HepG2 (cell line): ENCODE measurements at regions not wholly inside any gene's neighbourhood (a gene's known extent, or its start where the extent isn't known, plus 50 kb on each side); places are given as distances from the start of the nearest gene placed in this dataset.
A peak's percentile ranks its signal among the peaks of the same experiment; 100 is the strongest.
"Not testable (repeated sequence)": the region's sequence is repeated elsewhere in the genome, so short reads cannot be mapped to it uniquely, and the experiment has no call there.

Experiments used
- ATAC-seq: fragments of 200-7000 bp; cut with Tn5 transposase; 3 replicates; pipeline ENCODE4 v1.9.1; 2020; ENCODE audit warnings: mild to moderate bottlenecking, moderate library complexity
- BruUV-seq: library from RNA; stranded (reverse); fragments of 400-500 nt; replicated peaks from 2 replicates; lab custom pipeline; 2021; lab: Mats Ljungman, UMichigan
- CTCF ChIA-PET: fragments of 300-600 bp; formaldehyde crosslinking; extraction: SDS; loops from one replicate; lab custom pipeline; 2021; ENCODE audit warnings: low total read pairs, inconsistent platforms, low intra/inter-chr PET ratio; lab: Yijun Ruan, JAX
- POLR2A ChIA-PET: fragments of 350-600 bp; sonication (Branson Sonifier 250); formaldehyde crosslinking; loops from one replicate; lab custom pipeline; 2020; ENCODE audit warnings: antibody characterized with exemption, inconsistent platforms; lab: Yijun Ruan, JAX
- DNase-seq: peaks from one replicate; pipeline ENCODE4 v3.0.0-alpha.2; 2015; ENCODE audit warnings: low spot score
- FAIRE-seq: peaks from 3 replicates; lab custom pipeline; 2011; peaks lifted over from hg19 to GRCh38; lab: Jason Lieb, UNC
- H2AFZ ChIP-seq: one replicate; pipeline ENCODE4 v1.6.1; 2011; ENCODE audit warnings: low read length, inconsistent platforms
- H3K27ac ChIP-seq: fragments of 300-600 bp; 3 replicates; pipeline ENCODE4 v1.8.0; 2011; ENCODE audit warnings: mixed run types, mild to moderate bottlenecking, mixed read lengths, low read length, inconsistent platforms; ENCODE audit not compliant: insufficient read depth; ENCODE audit errors: extremely low read length
- H3K27me3 ChIP-seq, 2 experiments: fragments of 200-600 bp in 1 of 2; 2 replicates in 1 of 2; 3 replicates in 1 of 2; pipeline versions ENCODE4 v1.6.0 to v1.8.0; 2011; ENCODE audit warnings: low read length in 2 of 2, mild to moderate bottlenecking in 2 of 2, moderate library complexity in 2 of 2, inconsistent platforms in 1 of 2; ENCODE audit not compliant: insufficient read depth in 2 of 2, control insufficient read depth in 1 of 2
- H3K36me3 ChIP-seq, 2 experiments: fragments of 200-600 bp in 1 of 2; replicated peaks in 1 of 2; 2 replicates in 1 of 2; 3 replicates in 1 of 2; pipeline versions ENCODE4 v1.5.1 to v1.8.0; 2011; ENCODE audit warnings: low read length in 2 of 2, inconsistent platforms in 1 of 2; ENCODE audit not compliant: insufficient read depth in 2 of 2, control insufficient read depth in 1 of 2
- H3K4me1 ChIP-seq: 2 replicates; pipeline ENCODE4 v1.5.1; 2012; ENCODE audit warnings: low read length, inconsistent platforms; ENCODE audit not compliant: insufficient read depth
- H3K4me2 ChIP-seq: 2 replicates; pipeline ENCODE4 v1.6.0; 2011; ENCODE audit warnings: low read depth, low read length, inconsistent platforms
- H3K4me3 ChIP-seq, 3 experiments: fragments of 200-600 bp in 1 of 3; sonication (generic), shearing (Covaris generic) in 1 of 3; replicated peaks in 1 of 3; 2 replicates each; pipeline ENCODE4 v1.5.1; 2011 to 2016; ENCODE audit warnings: low read length in 3 of 3, inconsistent platforms in 2 of 3, low read depth in 2 of 3, mild to moderate bottlenecking in 2 of 3, control low read depth in 1 of 3, mixed read lengths in 1 of 3; ENCODE audit not compliant: insufficient read depth in 1 of 3
- H3K79me2 ChIP-seq: one replicate; pipeline ENCODE4 v1.6.1; 2011; ENCODE audit warnings: low read length, inconsistent platforms; ENCODE audit not compliant: insufficient read depth
- H3K9ac ChIP-seq: 2 replicates; pipeline ENCODE4 v1.6.0; 2011; ENCODE audit warnings: mild to moderate bottlenecking, low read depth, low read length, inconsistent platforms; ENCODE audit not compliant: insufficient read depth
- H3K9me3 ChIP-seq: 2 replicates; pipeline ENCODE4 v1.5.1; 2012; ENCODE audit warnings: mild to moderate bottlenecking, low read length
- H4K20me1 ChIP-seq: 2 replicates; pipeline ENCODE4 v1.6.0; 2011; ENCODE audit warnings: inconsistent platforms, mild to moderate bottlenecking, low read length, moderate library complexity; ENCODE audit not compliant: insufficient read depth
- MAFF ChIP-seq: IDR thresholded peaks from 2 replicates; pipeline ENCODE4 v1.6.1; 2011; ENCODE audit warnings: low read depth, low read length, improper control_type of control experiment
- MAFK ChIP-seq, 2 experiments: IDR thresholded peaks in 1 of 2; conservative IDR thresholded peaks in 1 of 2; 2 replicates each; pipeline ENCODE4 v1.6.1; 2011; ENCODE audit warnings: improper control_type of control experiment in 2 of 2, low read length in 2 of 2
- NFKBIZ ChIP-seq: IDR thresholded peaks from 2 replicates; pipeline ENCODE4 v1.6.1; 2018; ENCODE audit warnings: missing genetic modification reagents, missing compliant biosample characterization
- TP53 ChIP-seq: sonication (generic); formaldehyde crosslinking; conservative IDR thresholded peaks from 2 replicates; pipeline ENCODE4 v1.4.0; 2020; ENCODE audit warnings: missing genetic modification reagents
- ZMAT3 ChIP-seq: sonication (generic); formaldehyde crosslinking; conservative IDR thresholded peaks from 2 replicates; pipeline ENCODE4 v1.7.0; 2021; ENCODE audit warnings: missing genetic modification reagents
- ZNF780A ChIP-seq: sonication (generic); formaldehyde crosslinking; IDR thresholded peaks from 2 replicates; pipeline ENCODE4 v1.8.0; 2022; ENCODE audit warnings: mild to moderate bottlenecking, missing genetic modification reagents, moderate library complexity
- WGBS: methylation state at CpG from one replicate; pipeline ENCODE4 v1.1.6; 2017; ENCODE audit warnings: low lambda C conversion rate; 5-methylcytosine and 5-hydroxymethylcytosine counted together
- in situ Hi-C: cut with HindIII; loops from 2 replicates; pipeline ENCODE4 v1.10.0; 2017; ENCODE audit warnings: low pct_unique_long_range_greater_than_20kb; ENCODE audit not compliant: extremely low pct_ligation_motif_present
- intact Hi-C: fragments of 100-400 bp; cut with micrococcal nuclease; formaldehyde crosslinking; loops from one replicate; pipeline ENCODE4 v1.10.0; 2022; ENCODE audit not compliant: unreplicated experiment

DNA sequence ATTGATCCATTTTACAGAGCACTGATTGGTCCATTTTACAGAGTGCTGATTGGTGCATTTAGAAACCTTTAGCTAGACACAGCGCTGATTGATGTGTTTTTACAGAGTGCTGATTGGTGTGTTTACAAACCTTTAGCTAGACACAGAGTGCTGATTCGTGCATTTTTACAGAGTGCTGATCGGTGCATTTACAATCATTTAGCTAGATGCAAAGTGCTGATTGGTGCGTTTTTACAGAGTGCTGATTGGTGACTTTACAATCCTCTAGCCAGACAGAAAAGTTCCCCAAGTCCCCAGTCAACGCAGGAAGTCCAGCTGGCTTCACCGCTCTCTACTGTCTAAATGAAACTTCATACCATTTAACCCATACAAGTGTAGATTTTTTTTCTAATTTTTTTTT is 228.5 kb upstream of the FIGN start:
- H3K36me3 ChIP-seq, H2AFZ ChIP-seq, H3K27me3 ChIP-seq, H3K27ac ChIP-seq, H3K9ac ChIP-seq, in situ Hi-C loops, CTCF ChIA-PET, H3K4me2 ChIP-seq, BruUV-seq, H3K4me1 ChIP-seq, ATAC-seq, intact Hi-C loops, H3K9me3 ChIP-seq, H4K20me1 ChIP-seq, FAIRE-seq, H3K79me2 ChIP-seq, H3K4me3 ChIP-seq, DNase-seq, POLR2A ChIA-PET: not testable (repeated sequence)
- 41% methylated on average over 6 of the region's 6 CpGs for WGBS
- TF ChIP-seq MAFK (conservative IDR thresholded peaks at IDR 0.05 in 1 of 2, IDR thresholded peaks at IDR 0.05 in 1 of 2; ENCODE audit: low read length in 2 of 2), result peak; percentile 73 to 87
- peak; percentile 83 for TF ChIP-seq MAFF

DNA sequence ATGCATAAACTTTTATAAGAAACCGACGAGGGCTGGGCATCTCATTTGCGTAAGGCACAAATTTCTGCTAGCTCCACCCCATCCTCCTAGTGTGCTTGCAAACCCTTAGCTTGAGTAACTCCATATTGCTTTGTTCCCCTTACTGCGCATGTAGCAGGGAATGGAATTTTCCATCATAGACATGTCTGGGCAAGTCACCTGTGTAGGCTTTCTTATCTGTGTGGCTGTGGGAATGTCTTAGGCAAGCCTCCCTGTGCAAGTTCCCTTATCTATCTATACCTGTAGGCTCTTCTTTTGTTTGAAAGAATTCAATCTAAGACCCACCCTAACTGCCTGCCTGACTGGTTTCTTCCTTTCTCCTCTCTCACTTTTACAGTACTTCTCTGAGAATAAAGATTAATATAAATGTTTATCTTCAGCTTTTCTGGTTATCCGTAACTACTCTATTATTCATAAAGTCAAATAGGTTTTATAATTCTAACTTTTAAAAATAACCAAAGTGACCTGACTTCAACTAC is 217.6 kb upstream of the FIGN start:
- H3K9me3 ChIP-seq, result peaks cover 6% of the 10 kb centered on the region; the same call in 1 of the 2 replicates
- TF ChIP-seq TP53 (CRISPR knock-in tag) (peak; percentile 99), ZNF780A (CRISPR knock-in tag) (peak; percentile 79), NFKBIZ (no peak), ZMAT3 (CRISPR knock-in tag) (no peak)
- FAIRE-seq, result no peak
- H2AFZ ChIP-seq, result no peak overlapping the region
- no peak overlapping the region for H3K4me2 ChIP-seq
- no peak overlapping the region for H3K27ac ChIP-seq
- CTCF ChIA-PET, result no interaction called here
- H3K27me3 ChIP-seq, result no peaks in the 10 kb centered on the region
- no peaks in the 10 kb centered on the region for H4K20me1 ChIP-seq
- intact Hi-C loops (no loop called here), in situ Hi-C loops (no loop called here)
- ATAC-seq, result no peak
- no peaks in the 10 kb centered on the region for H3K79me2 ChIP-seq
- POLR2A ChIA-PET, result no interaction called here
- no peaks in the 10 kb centered on the region for H3K4me1 ChIP-seq
- H3K9ac ChIP-seq, result no peak overlapping the region
- 79% methylated on average over 5 of the region's 5 CpGs for WGBS
- BruUV-seq, result no TSS peak
- no peak overlapping the region for H3K4me3 ChIP-seq
- no peaks in the 10 kb centered on the region for H3K36me3 ChIP-seq
- DNase-seq, result peak; percentile 18
